Upper lobe of left lung (tissue), 6 donors: ENCODE measurements at regions not wholly inside any gene's neighbourhood (a gene's known extent, or its start where the extent isn't known, plus 50 kb on each side); places are given as distances from the start of the nearest gene placed in this dataset.

Experiments
- ATAC-seq, 2 donors: fragments of 200-7000 bp; cut with Tn5 transposase; one replicate each; pipeline ENCODE4 v1.9.1; 2022; ENCODE audit warnings: mild to moderate bottlenecking in 2 of 2, moderate library complexity in 2 of 2; ENCODE audit not compliant: low FRiP score in 2 of 2
- DNase-seq, 2 donors: peaks; one replicate each; pipeline ENCODE4 v3.0.0-alpha.2; 2019 to 2020
- H3K27ac ChIP-seq, 4 donors: fragments of 200-600 bp; sonication (generic); one replicate each; pipeline ENCODE4 v1.5.1; 2016 to 2019
- H3K27me3 ChIP-seq, 4 donors: fragments of 200-600 bp; sonication (generic); one replicate each; pipeline ENCODE4 v1.5.1; 2017 to 2019
- H3K36me3 ChIP-seq, 4 donors: fragments of 200-600 bp; sonication (generic); one replicate each; pipeline ENCODE4 v1.5.1; 2016 to 2019
- H3K4me1 ChIP-seq, 4 donors: fragments of 200-600 bp; sonication (generic); one replicate each; pipeline ENCODE4 v1.5.1; 2018 to 2019
- H3K4me3 ChIP-seq, 4 donors: fragments of 200-600 bp; sonication (generic); one replicate each; pipeline ENCODE4 v1.5.1; 2017 to 2019; ENCODE audit warnings: mild to moderate bottlenecking in 2 of 4, moderate library complexity in 1 of 4
- H3K9me3 ChIP-seq, 4 donors: fragments of 200-600 bp; sonication (generic); one replicate each; pipeline ENCODE4 v1.5.1; 2018 to 2019
- CTCF ChIP-seq, 6 experiments: fragments of 450-650 bp in 4 of 6; fragments of 200-600 bp in 2 of 6; sonication (generic) in 2 of 6; IDR thresholded peaks; one replicate each; pipeline ENCODE4 v1.5.1; 2016 to 2019; ENCODE audit warnings: antibody characterized with exemption in 6 of 6
- EP300 ChIP-seq, 4 donors: sonication (generic); formaldehyde crosslinking; IDR thresholded peaks; one replicate each; pipeline ENCODE4 v1.5.1; 2017; ENCODE audit warnings: antibody characterized with exemption in 4 of 4, control low read depth in 2 of 4
- POLR2A ChIP-seq, 4 donors: fragments of 450-650 bp; IDR thresholded peaks; one replicate each; pipeline ENCODE4 v1.5.1; 2016 to 2017; ENCODE audit warnings: antibody characterized with exemption in 4 of 4, mild to moderate bottlenecking in 2 of 4
- POLR2AphosphoS5 ChIP-seq, 2 donors: sonication (generic); formaldehyde crosslinking; IDR thresholded peaks; one replicate each; pipeline ENCODE4 v1.5.1; 2017; ENCODE audit warnings: antibody characterized with exemption in 2 of 2
- WGBS, 2 donors: methylation state at CpG; one replicate each; pipeline ENCODE4 v1.1.5; 2017 to 2018; 5-methylcytosine and 5-hydroxymethylcytosine counted together
- donor health status: DM: no; HTN: no; CAD: no; lungs with moderate emphysema.
- donor health status: DM: no; HTN: yes; CAD: no; lungs with severe emphysema.

GRCh38 chr2:212672186-212672585 is 133.6 kb upstream of the ERBB4 start:
- H3K27me3 ChIP-seq, result no peaks in the 10 kb centered on the region
- H3K9me3 ChIP-seq, result no peaks in the 10 kb centered on the region
- WGBS, 2 donors, result 85 to 88% methylated on average over 2 of the region's 2 CpGs
- no peak overlapping the region for H3K27ac ChIP-seq
- ATAC-seq, result no peak
- TF ChIP-seq POLR2AphosphoS5 (IDR thresholded peaks at IDR 0.05) (no peak), EP300 (IDR thresholded peaks at IDR 0.05) (no peak), POLR2A (IDR thresholded peaks at IDR 0.05) (no peak), CTCF (IDR thresholded peaks at IDR 0.05) (no peak)
- no peaks in the 10 kb centered on the region for H3K36me3 ChIP-seq
- H3K4me3 ChIP-seq, result no peak overlapping the region
- no peaks in the 10 kb centered on the region for H3K4me1 ChIP-seq
- no peak for DNase-seq

DNA sequence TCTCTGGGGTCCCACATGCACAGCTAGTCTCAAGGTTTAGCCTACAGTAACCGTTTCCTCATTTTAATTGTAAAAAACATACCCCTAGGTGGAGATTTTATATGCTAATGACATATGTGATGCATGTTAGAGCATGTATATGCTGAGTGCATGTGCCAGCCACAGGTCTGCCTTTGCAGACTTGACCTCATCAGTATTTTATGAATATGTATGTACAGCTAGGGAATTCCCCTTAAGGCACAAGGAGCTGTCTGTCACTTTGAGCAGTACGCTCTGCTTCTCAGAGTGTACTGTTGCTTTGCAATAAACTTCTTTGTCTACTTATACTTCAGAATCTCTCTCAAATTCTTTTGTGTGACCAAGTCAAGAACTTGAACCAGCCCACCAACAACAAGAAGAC is 131.2 kb upstream of the ERBB4 start:
- no peaks in the 10 kb centered on the region for H3K27me3 ChIP-seq
- ATAC-seq, result no peak
- WGBS, 2 donors, result 70 to 72% methylated on average over 2 of the region's 2 CpGs
- no peak overlapping the region for H3K27ac ChIP-seq
- H3K36me3 ChIP-seq, result no peaks in the 10 kb centered on the region
- DNase-seq, result no peak
- H3K4me3 ChIP-seq, result no peak overlapping the region
- H3K4me1 ChIP-seq, result no peaks in the 10 kb centered on the region
- TF ChIP-seq POLR2A (IDR thresholded peaks at IDR 0.05), result no peak
- no peak for TF ChIP-seq EP300 (IDR thresholded peaks at IDR 0.05)
- TF ChIP-seq CTCF (IDR thresholded peaks at IDR 0.05), result no peak
- H3K9me3 ChIP-seq, result no peaks in the 10 kb centered on the region

- ATAC-seq (no peak), DNase-seq (no peak)
- no peak overlapping the region for H3K27ac ChIP-seq
- no peaks in the 10 kb centered on the region for H3K27me3 ChIP-seq
- H3K36me3 ChIP-seq, result no peaks in the 10 kb centered on the region
- no peaks in the 10 kb centered on the region for H3K4me1 ChIP-seq
- TF ChIP-seq POLR2AphosphoS5 (IDR thresholded peaks at IDR 0.05) (no peak), POLR2A (IDR thresholded peaks at IDR 0.05) (no peak), EP300 (IDR thresholded peaks at IDR 0.05) (no peak), CTCF (IDR thresholded peaks at IDR 0.05) (no peak)
- H3K9me3 ChIP-seq, result no peaks in the 10 kb centered on the region
- H3K4me3 ChIP-seq, result no peak overlapping the region
Measured at GRCh38 chr2:212667751-212668316, 129.2 kb upstream of the ERBB4 start.

- 76 to 90% methylated on average over 1 of the region's 1 CpG for WGBS, 2 donors
- Histone ChIP-seq H3K27me3 (no peaks in the 10 kb centered on the region), H3K36me3 (no peaks in the 10 kb centered on the region), H3K4me1 (no peaks in the 10 kb centered on the region), H3K9me3 (no peaks in the 10 kb centered on the region), H3K27ac (no peak overlapping the region), H3K4me3 (no peak overlapping the region)
- DNase-seq, result no peak
- ATAC-seq, result no peak
- TF ChIP-seq CTCF (IDR thresholded peaks at IDR 0.05) (no peak), POLR2A (IDR thresholded peaks at IDR 0.05) (no peak), EP300 (IDR thresholded peaks at IDR 0.05) (no peak), POLR2AphosphoS5 (IDR thresholded peaks at IDR 0.05) (no peak)
Measured at GRCh38 chr2:212665948-212666347, 127.3 kb upstream of the ERBB4 start.

DNA sequence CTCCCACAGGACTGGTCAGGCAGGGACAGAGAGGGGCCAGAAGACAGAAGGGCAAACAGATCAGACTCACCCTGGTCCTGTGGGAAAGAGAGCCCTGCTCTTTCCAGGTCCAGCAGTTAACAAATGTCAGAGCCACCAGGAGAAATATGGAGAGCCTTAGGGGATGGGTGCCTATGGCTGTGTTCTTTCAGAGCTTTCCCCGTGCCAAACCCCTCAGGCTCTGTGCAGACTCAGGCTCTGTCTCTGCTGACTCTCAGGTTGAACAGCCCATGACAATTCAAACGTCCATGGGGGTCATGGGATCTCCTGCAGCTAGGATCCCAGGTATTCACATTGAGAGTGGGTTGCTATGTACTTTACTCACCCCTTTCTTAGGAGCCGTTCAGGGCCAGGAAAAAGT is 120.8 kb upstream of the ERBB4 start:
- no peak overlapping the region for H3K27ac ChIP-seq
- no peak for DNase-seq
- ATAC-seq, result no peak
- TF ChIP-seq CTCF (IDR thresholded peaks at IDR 0.05) (no peak), POLR2AphosphoS5 (IDR thresholded peaks at IDR 0.05) (no peak), EP300 (IDR thresholded peaks at IDR 0.05) (no peak), POLR2A (IDR thresholded peaks at IDR 0.05) (no peak)
- H3K9me3 ChIP-seq, result peaks cover 0 to 8% (median 2%) of the 10 kb centered on the region in 4 donors
- no peaks in the 10 kb centered on the region for H3K27me3 ChIP-seq
- H3K4me3 ChIP-seq, result no peak overlapping the region
- 45 to 59% methylated on average over 2 to 3 of the region's 3 CpGs for WGBS, 2 donors
- no peaks in the 10 kb centered on the region for H3K36me3 ChIP-seq
- H3K4me1 ChIP-seq, result no peaks in the 10 kb centered on the region
